ENCODE measurements at regions not wholly inside any gene's neighbourhood (a gene's known extent, or its start where the extent isn't known, plus 50 kb on each side); places are given as distances from the start of the nearest gene placed in this dataset.
"Not testable (repeated sequence)": the region's sequence is repeated elsewhere in the genome, so short reads cannot be mapped to it uniquely, and the experiment has no call there.

DNA sequence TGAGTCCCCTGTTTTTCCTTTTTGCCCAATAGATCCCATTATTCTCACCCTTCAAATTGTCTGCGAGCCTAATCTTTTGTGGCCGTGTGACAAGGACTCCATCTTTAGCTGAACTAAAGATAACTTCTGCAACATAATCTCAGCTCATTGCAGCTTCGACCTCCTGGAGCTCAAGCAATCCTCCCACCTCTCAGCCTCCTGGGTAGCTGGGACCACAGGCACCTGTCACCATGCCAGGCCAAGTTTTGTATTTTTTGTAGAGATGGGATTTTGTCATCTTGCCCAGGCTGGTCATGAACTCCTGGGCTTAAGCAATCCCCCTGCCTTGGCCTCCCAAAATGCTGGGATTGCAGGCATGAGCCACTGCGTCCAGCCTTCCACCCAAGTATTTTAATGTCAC is 161.0 kb downstream of the GJA1 start:
- intact Hi-C loops (cut with DNase I): no loop called here
- H3K27ac ChIP-seq (ENCODE audit: low read length): no peak overlapping the region
- ATAC-seq: no peak
- no peaks in the 10 kb centered on the region for H3K27me3 ChIP-seq (ENCODE audit: control insufficient read depth, insufficient read depth)
- 75% methylated on average over 4 of the region's 4 CpGs for WGBS
- DNase-seq: no peak
- no peaks in the 10 kb centered on the region for H3K4me1 ChIP-seq (ENCODE audit: control insufficient read depth, insufficient read depth, low read length)
- no peaks in the 10 kb centered on the region for H3K9me3 ChIP-seq (ENCODE audit: control insufficient read depth, low read length)
- no peak overlapping the region for H3K4me3 ChIP-seq (ENCODE audit: low read length)

DNA sequence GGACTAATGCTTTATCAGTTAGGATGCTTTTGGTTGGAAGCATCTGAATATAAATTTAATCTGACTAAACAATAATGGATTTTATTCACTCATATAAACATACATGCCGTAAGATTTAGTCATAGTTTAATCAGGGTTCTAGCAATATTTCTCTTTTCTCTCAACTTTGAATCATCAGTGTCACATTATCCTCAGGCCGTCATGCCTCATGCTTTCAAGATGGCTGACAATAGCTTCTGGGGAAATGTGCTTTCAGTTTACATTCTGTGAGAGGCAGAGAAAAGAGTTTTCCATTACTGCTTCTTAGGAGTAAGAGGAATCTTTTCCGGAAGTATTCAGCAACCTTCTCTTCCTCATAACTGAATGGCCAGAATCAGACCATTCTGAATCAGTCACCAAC is 162.2 kb downstream of the GJA1 start:
- no peaks in the 10 kb centered on the region for H3K4me1 ChIP-seq (ENCODE audit: control insufficient read depth, insufficient read depth, low read length)
- intact Hi-C loops (cut with DNase I): no loop called here
- ATAC-seq (no peak), DNase-seq (no peak)
- WGBS: 85% methylated on average over 3 of the region's 3 CpGs
- H3K27ac ChIP-seq (ENCODE audit: low read length): no peak overlapping the region
- no peak overlapping the region for H3K4me3 ChIP-seq (ENCODE audit: low read length)
- no peaks in the 10 kb centered on the region for H3K27me3 ChIP-seq (ENCODE audit: control insufficient read depth, insufficient read depth)
- no peaks in the 10 kb centered on the region for H3K9me3 ChIP-seq (ENCODE audit: control insufficient read depth, low read length)

DNA sequence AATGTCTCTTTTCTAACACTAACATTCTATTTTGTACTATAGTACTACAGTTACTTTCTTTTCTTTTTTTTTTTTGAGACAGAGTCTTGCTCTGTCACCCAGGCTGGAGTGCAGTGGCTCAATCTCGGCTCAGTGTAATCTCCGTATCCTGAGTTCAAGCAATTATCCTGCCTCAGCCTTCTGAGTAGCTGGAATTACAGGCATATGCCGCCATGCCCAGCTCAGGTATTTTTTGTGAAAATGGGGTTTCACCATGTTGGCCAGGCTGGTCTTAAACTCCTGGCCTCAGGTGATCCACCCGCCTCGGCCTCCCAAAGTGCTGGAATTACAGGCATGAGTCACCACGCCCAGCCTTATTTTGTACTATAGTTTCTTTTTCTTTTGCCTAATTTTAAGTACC is 163.9 kb downstream of the GJA1 start:
- 95% methylated on average over 6 of the region's 6 CpGs for WGBS
- intact Hi-C loops (cut with DNase I): not testable (repeated sequence)

DNA sequence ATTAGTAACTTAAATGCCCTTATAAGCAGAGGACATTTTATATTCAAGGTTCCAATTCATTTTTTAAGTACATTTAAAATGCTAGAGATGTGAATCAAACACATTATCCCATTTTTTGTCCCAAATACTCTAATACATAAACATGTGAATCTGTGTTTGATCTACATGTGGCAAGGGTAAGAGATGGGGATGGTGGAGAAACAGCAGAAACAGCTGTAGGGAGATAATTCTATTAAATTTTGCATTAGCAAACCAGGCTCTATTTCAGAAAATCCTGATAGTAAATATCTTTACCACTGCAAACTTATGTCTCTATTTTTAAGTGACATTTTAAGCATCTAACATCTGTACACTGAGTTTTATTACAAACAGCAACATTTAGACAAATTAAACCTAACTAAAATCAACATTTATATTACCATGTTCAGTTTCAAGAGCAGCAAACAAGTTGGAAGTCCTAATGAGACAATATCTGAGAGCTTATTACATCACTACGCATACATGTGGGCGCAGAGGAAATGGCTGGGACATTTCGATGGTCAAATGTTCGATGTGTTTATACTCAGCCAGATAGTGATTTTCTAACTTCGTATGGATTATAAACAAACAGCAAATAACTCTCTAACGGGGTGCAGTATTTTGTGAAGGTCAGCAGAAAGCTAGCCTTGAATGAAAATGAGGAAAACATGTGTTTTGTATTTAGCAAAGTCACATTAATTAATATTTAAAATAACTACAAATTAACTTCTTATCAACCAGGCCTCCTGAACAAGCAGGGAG is 165.1 kb downstream of the GJA1 start:
- Histone ChIP-seq H3K9me3 (ENCODE audit: control insufficient read depth, low read length) (no peaks in the 10 kb centered on the region), H3K27me3 (ENCODE audit: control insufficient read depth, insufficient read depth) (no peaks in the 10 kb centered on the region), H3K27ac (ENCODE audit: low read length) (no peak overlapping the region), H3K4me3 (ENCODE audit: low read length) (no peak overlapping the region), H3K4me1 (ENCODE audit: control insufficient read depth, insufficient read depth, low read length) (no peaks in the 10 kb centered on the region)
- intact Hi-C loops (cut with DNase I): no loop called here
- 76% methylated on average over 6 of the region's 6 CpGs for WGBS
- ATAC-seq (no peak), DNase-seq (no peak)

More for the DNA sequence above, 163.9 kb downstream of the GJA1 start:
- not testable (repeated sequence) for DNase-seq; ATAC-seq; H3K27me3 ChIP-seq (ENCODE audit: control insufficient read depth, insufficient read depth); H3K27ac ChIP-seq (ENCODE audit: low read length); H3K9me3 ChIP-seq (ENCODE audit: control insufficient read depth, low read length); H3K4me3 ChIP-seq (ENCODE audit: low read length); H3K4me1 ChIP-seq (ENCODE audit: control insufficient read depth, insufficient read depth, low read length)

DNA sequence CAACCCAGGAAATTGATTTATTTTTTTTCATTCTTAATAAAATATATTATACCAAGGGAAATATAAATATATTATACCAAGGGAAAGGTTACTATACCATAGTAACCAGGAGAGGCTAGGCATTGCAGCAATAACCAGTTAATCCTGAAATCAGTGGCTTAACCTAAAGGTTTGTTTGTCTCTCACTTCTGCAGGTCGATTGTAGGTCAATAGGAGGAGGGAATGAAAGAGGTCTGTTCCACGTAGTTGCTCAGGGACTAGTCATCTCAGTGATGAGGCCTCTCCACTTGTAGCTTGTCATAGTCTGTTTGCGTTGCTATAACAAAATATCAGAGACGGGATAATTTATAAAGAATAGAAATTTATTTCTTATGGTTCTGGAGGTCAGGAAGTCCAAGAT is 168.0 kb downstream of the GJA1 start:
- intact Hi-C loops (cut with DNase I): no loop called here
- WGBS: 74% methylated on average over 4 of the region's 4 CpGs

DNA sequence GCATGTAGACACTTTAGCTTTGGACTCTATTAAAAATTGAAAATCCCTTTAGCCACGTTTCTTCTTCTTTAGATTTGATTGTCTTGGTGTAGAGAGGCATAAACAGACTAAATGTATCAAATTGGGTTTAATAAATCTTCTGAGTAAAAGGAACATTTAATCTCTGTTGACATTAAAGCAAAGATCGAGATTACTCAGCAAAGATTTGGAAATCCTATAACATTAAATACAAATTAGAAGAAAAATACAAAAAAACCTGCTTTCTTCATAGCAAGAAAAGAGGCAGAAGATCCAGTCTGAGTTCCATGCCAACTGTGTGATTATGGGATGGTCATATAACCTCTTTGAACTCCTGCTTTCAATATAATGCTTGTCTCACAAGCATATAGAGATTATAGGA is 172.3 kb downstream of the GJA1 start:
- ATAC-seq (no peak), DNase-seq (no peak)
- H3K9me3 ChIP-seq (ENCODE audit: control insufficient read depth, low read length): no peaks in the 10 kb centered on the region
- H3K27me3 ChIP-seq (ENCODE audit: control insufficient read depth, insufficient read depth): no peaks in the 10 kb centered on the region
- WGBS: 80% methylated on average over 2 of the region's 2 CpGs
- intact Hi-C loops (cut with DNase I): no loop called here
- no peaks in the 10 kb centered on the region for H3K4me1 ChIP-seq (ENCODE audit: control insufficient read depth, insufficient read depth, low read length)
- H3K27ac ChIP-seq (ENCODE audit: low read length): no peak overlapping the region
- H3K4me3 ChIP-seq (ENCODE audit: low read length): no peak overlapping the region

More for the DNA sequence above, 168.0 kb downstream of the GJA1 start:
- Histone ChIP-seq H3K27ac (ENCODE audit: low read length) (no peak overlapping the region), H3K4me3 (ENCODE audit: low read length) (no peak overlapping the region), H3K4me1 (ENCODE audit: control insufficient read depth, insufficient read depth, low read length) (no peaks in the 10 kb centered on the region), H3K27me3 (ENCODE audit: control insufficient read depth, insufficient read depth) (no peaks in the 10 kb centered on the region), H3K9me3 (ENCODE audit: control insufficient read depth, low read length) (no peaks in the 10 kb centered on the region)
- ATAC-seq: no peak
- DNase-seq: no peak

DNA sequence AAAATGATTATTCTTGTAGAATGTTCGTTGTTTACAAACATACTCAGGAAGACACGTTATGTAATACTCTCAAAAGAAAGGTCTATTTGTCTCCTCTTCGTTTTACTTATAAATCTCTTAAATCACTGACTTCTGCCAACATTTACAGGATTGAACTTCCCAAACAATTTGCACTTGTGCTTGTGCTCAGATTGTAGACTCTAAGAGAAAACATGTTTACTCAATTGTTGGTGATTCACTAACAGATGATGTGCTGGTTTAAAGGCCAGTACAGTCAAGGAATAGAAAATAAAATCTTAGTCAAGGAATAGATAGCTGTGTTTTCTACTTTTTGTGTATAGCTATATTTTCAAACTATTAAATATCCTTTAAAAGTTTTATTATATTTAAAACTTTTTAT is 172.8 kb downstream of the GJA1 start:
- Histone ChIP-seq H3K27ac (ENCODE audit: low read length) (no peak overlapping the region), H3K4me3 (ENCODE audit: low read length) (no peak overlapping the region), H3K4me1 (ENCODE audit: control insufficient read depth, insufficient read depth, low read length) (no peaks in the 10 kb centered on the region), H3K27me3 (ENCODE audit: control insufficient read depth, insufficient read depth) (no peaks in the 10 kb centered on the region), H3K9me3 (ENCODE audit: control insufficient read depth, low read length) (no peaks in the 10 kb centered on the region)
- 77% methylated on average over 3 of the region's 3 CpGs for WGBS
- ATAC-seq (no peak), DNase-seq (no peak)
- intact Hi-C loops (cut with DNase I): no loop called here

DNA sequence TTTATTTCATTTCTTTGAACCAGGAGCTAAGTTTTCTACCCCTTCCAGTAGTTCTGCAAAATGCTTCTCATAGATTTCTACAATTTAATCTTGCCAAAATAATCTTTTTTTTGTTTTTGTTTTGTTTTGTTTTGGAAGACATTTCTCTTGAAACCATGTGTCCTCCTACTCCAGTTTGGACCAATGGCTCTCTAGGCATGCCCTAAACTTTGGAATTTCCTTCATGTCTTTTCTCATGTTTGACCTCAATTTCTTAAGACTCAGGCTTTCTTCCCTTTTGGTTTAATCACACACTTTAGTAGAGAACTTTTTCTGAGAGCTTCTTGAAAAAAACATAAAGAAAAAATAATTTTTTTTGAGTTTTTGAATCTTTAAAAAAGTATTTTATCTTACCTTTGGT is 173.8 kb downstream of the GJA1 start:
- intact Hi-C loops (cut with DNase I): no loop called here

DNA sequence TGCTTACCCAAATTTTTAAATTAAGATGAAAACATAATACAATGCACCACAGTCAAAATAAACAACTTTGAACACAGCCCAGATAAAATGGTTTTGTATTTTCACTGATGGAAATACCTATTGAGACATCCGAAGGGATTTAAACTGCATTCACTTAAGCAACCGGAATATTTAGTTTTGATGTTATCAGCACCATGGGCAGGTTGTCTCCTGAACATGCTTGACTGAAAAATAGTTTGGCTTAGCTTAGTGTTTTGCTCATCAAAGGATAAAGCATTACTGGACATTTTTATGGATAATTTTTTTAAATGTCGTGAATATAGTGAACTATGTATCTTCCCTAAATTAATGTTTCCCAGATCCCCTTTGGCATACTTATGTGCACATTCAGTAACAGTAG is 177.5 kb downstream of the GJA1 start:
- H3K4me3 ChIP-seq (ENCODE audit: low read length): no peak overlapping the region
- WGBS: 80% methylated on average over 3 of the region's 3 CpGs
- no peaks in the 10 kb centered on the region for H3K27me3 ChIP-seq (ENCODE audit: control insufficient read depth, insufficient read depth)
- H3K9me3 ChIP-seq (ENCODE audit: control insufficient read depth, low read length): no peaks in the 10 kb centered on the region
- intact Hi-C loops (cut with DNase I): no loop called here
- DNase-seq (no peak), ATAC-seq (no peak)
- H3K4me1 ChIP-seq (ENCODE audit: control insufficient read depth, insufficient read depth, low read length): no peaks in the 10 kb centered on the region
- no peak overlapping the region for H3K27ac ChIP-seq (ENCODE audit: low read length)

More for the DNA sequence above, 173.8 kb downstream of the GJA1 start:
- no peaks in the 10 kb centered on the region for H3K4me1 ChIP-seq (ENCODE audit: control insufficient read depth, insufficient read depth, low read length)
- no peak overlapping the region for H3K4me3 ChIP-seq (ENCODE audit: low read length)
- no peak overlapping the region for H3K27ac ChIP-seq (ENCODE audit: low read length)
- H3K9me3 ChIP-seq (ENCODE audit: control insufficient read depth, low read length): no peaks in the 10 kb centered on the region
- DNase-seq: no peak
- no peak for ATAC-seq
- no peaks in the 10 kb centered on the region for H3K27me3 ChIP-seq (ENCODE audit: control insufficient read depth, insufficient read depth)

DNA sequence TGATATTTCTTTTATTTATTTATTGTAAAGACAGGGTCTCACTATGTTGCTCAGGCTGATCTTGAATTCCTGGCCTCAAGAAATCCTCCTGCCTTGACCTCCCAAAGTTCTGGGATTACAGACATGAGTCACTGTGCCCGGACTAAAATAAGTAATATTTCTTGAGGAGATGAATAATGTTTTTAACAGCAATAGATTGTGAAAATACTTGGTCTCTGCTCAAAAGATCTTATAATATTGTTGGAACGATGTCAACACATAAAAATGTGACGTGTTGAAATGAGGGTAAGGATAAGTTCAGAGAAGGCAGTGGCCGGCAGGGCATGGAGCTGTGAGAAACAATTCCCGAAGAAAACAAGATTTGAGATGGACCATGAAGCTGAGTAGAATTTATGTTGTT is 178.7 kb downstream of the GJA1 start:
- no peaks in the 10 kb centered on the region for H3K9me3 ChIP-seq (ENCODE audit: control insufficient read depth, low read length)
- no peak overlapping the region for H3K27ac ChIP-seq (ENCODE audit: low read length)
- intact Hi-C loops (cut with DNase I): no loop called here
- DNase-seq (no peak), ATAC-seq (no peak)
- no peaks in the 10 kb centered on the region for H3K4me1 ChIP-seq (ENCODE audit: control insufficient read depth, insufficient read depth, low read length)
- no peak overlapping the region for H3K4me3 ChIP-seq (ENCODE audit: low read length)
- WGBS: 63% methylated on average over 5 of the region's 5 CpGs
- no peaks in the 10 kb centered on the region for H3K27me3 ChIP-seq (ENCODE audit: control insufficient read depth, insufficient read depth)

DNA sequence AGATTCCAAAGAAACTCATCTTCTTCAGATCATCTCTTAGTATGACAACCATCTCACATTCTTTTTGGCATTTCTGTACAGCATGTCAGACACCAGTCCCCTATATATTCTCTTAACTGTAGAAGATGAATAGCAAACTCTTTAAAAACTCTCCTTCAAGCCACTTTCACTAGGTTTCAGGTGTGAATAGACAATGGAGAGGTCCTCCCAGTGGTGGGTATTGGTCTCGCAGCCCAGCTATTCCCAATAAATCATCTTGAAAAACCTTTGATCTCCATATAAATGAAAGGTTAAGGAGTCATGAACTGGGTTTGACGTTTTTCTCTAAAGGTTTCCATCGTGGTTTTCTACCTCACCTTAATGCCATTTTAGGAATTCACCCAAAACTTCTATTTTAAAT is 180.0 kb downstream of the GJA1 start:
- H3K9me3 ChIP-seq (ENCODE audit: control insufficient read depth, low read length): no peaks in the 10 kb centered on the region
- ATAC-seq (no peak), DNase-seq (no peak)
- no peak overlapping the region for H3K4me3 ChIP-seq (ENCODE audit: low read length)
- no peaks in the 10 kb centered on the region for H3K4me1 ChIP-seq (ENCODE audit: control insufficient read depth, insufficient read depth, low read length)
- H3K27me3 ChIP-seq (ENCODE audit: control insufficient read depth, insufficient read depth): no peaks in the 10 kb centered on the region
- no peak overlapping the region for H3K27ac ChIP-seq (ENCODE audit: low read length)
- 69% methylated on average over 3 of the region's 3 CpGs for WGBS
- intact Hi-C loops (cut with DNase I): no loop called here

DNA sequence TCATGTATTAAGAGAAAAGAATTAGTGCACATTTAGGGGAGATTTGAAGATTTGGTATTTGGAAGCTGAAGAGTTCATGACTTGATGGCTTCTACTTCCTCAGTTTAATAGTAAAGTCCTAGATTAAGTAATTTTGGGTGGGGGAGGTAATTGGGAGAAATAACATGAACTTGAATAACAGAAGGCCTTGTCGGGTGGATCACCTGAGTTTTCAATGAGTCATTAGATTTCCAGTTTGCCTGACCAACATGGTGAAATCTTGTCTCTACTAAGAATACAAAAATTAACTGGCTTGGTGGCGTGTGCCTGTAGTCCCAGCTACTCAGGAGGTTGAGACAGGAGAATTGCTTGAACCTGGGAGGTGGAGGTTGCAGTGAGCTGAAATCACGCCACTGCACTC is 181.0 kb downstream of the GJA1 start:
- intact Hi-C loops (cut with DNase I): no loop called here
- H3K27ac ChIP-seq (ENCODE audit: low read length): no peak overlapping the region
- H3K27me3 ChIP-seq (ENCODE audit: control insufficient read depth, insufficient read depth): no peaks in the 10 kb centered on the region
- no peak overlapping the region for H3K4me3 ChIP-seq (ENCODE audit: low read length)
- H3K4me1 ChIP-seq (ENCODE audit: control insufficient read depth, insufficient read depth, low read length): no peaks in the 10 kb centered on the region
- no peak for DNase-seq
- no peaks in the 10 kb centered on the region for H3K9me3 ChIP-seq (ENCODE audit: control insufficient read depth, low read length)
- no peak for ATAC-seq
- 94% methylated on average over 3 of the region's 3 CpGs for WGBS

Data from right cardiac atrium (tissue), 5 donors.